Activated CD4-positive, alpha-beta memory T cell treated with anti-CD3 and anti-CD28 coated beads for 36 hours (primary cell): ENCODE measurements at regions not wholly inside any gene's neighbourhood (a gene's known extent, or its start where the extent isn't known, plus 50 kb on each side); places are given as distances from the start of the nearest gene placed in this dataset.

Source experiments
- CTCF ChIA-PET: fragments of 350-600 bp; sonication (Branson Sonifier 250); formaldehyde crosslinking; loops from one replicate; lab custom pipeline; 2021; ENCODE audit warnings: antibody characterized with exemption, inconsistent platforms; lab: Charles Lee
- POLR2A ChIA-PET: fragments of 350-600 bp; sonication (Branson Sonifier 250); formaldehyde crosslinking; loops from one replicate; lab custom pipeline; 2021; ENCODE audit warnings: antibody characterized with exemption; lab: Charles Lee
- DNase-seq: peaks from one replicate; pipeline ENCODE4 v3.0.0-alpha.2; 2020
- H3K27ac Mint-ChIP-seq: one replicate; pipeline ENCODE4 v1.8.0; 2021; ENCODE audit warnings: mixed read lengths
- H3K27me3 Mint-ChIP-seq: one replicate; pipeline ENCODE4 v1.8.0; 2021; ENCODE audit warnings: mixed read lengths
- H3K36me3 Mint-ChIP-seq: one replicate; pipeline ENCODE4 v1.8.0; 2021; ENCODE audit warnings: mixed read lengths
- H3K4me1 Mint-ChIP-seq: one replicate; pipeline ENCODE4 v1.8.0; 2021; ENCODE audit warnings: low read depth, mixed read lengths
- H3K4me3 Mint-ChIP-seq: one replicate; pipeline ENCODE4 v1.8.0; 2021; ENCODE audit warnings: mild to moderate bottlenecking, mixed read lengths
- H3K9me3 Mint-ChIP-seq: one replicate; pipeline ENCODE4 v1.8.0; 2021; ENCODE audit warnings: mixed read lengths
- intact Hi-C: fragments of 100-400 bp; cut with micrococcal nuclease; formaldehyde crosslinking; loops from one replicate; pipeline ENCODE4 v1.15.1; 2023

DNA sequence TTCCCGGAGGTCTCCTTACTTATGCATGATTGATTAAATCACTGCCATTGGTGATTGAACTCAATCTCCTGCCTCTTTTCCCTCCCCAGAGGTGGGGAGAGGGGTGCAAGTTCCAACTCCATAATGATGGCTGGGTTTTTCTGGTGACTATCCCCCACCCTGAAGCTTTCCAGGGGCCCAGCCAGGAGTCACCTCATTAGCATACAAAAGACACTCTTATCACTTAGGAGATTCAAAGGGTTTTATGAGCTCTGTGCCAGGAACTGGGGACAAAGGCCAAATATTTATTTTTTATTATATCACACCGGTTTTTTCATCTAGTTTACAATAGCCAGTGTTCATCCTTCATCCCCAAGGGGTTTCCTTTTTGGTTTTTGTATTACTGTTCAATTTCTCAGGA, 300.7 kb downstream of the ETNK1 start:
- POLR2A ChIA-PET, result no interaction called here
- DNase-seq, result no peak
- Mint-ChIP-seq H3K4me3 (no peak overlapping the region), H3K27ac (no peak overlapping the region), H3K36me3 (no peaks in the 10 kb centered on the region), H3K9me3 (no peaks in the 10 kb centered on the region), H3K4me1 (no peaks in the 10 kb centered on the region), H3K27me3 (no peaks in the 10 kb centered on the region)
- intact Hi-C loops, result no loop called here
- CTCF ChIA-PET, result no interaction called here

DNA sequence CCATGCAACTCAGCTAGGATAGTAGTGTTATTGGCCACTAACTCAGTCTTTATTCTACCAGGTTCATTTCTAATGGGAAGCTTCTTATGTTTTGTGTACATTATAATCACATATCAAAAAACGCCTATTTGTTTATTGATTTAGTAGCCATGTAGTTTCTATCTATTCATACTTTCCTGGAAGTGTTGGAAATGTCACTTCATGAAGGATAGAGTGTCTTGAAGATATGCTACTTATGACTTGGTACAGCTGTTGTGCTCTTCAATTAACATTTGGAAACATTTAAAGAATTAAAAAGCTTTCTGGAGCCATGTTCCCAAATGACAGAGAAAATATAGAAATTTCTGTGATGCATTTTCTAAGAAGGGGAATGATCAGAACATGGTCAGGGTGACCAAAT, 307.5 kb downstream of the ETNK1 start:
- no peak overlapping the region for H3K27ac Mint-ChIP-seq
- no peaks in the 10 kb centered on the region for H3K27me3 Mint-ChIP-seq
- intact Hi-C loops, result no loop called here
- H3K9me3 Mint-ChIP-seq, result no peaks in the 10 kb centered on the region
- no peaks in the 10 kb centered on the region for H3K36me3 Mint-ChIP-seq
- POLR2A ChIA-PET, result no interaction called here
- CTCF ChIA-PET, result no interaction called here
- H3K4me3 Mint-ChIP-seq, result no peak overlapping the region
- DNase-seq, result no peak
- no peaks in the 10 kb centered on the region for H3K4me1 Mint-ChIP-seq

DNA sequence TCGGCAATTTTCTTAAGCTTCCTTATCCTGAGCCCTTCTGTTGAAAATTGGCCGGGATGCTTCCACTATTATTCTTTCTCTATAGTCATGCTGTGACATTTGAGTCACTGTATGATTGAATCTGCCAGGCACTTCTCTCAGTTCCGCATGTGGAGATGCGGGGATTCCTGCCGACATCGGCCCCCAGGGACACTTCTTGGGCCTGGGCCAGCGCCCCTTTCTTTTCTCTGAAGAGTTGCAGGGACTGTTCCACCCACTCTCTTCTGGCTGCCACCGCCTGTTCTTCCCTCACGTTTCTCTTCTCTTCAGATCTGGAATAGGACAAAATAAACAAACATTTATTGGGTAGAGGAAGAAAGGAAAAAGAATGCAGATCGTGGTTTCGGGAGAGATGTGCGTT, 310.1 kb downstream of the ETNK1 start:
- H3K4me3 Mint-ChIP-seq, result no peak overlapping the region
- H3K36me3 Mint-ChIP-seq, result no peaks in the 10 kb centered on the region
- ChIA-PET CTCF (interaction anchor here (0.7 kb wide), 2 partner anchors 17 to 79 kb away, joined by 3 read pairs; no protein-coding TSS in a partner anchor), POLR2A (no interaction called here)
- H3K27ac Mint-ChIP-seq, result no peak overlapping the region
- H3K9me3 Mint-ChIP-seq, result no peaks in the 10 kb centered on the region
- no peaks in the 10 kb centered on the region for H3K27me3 Mint-ChIP-seq
- intact Hi-C loops, result no loop called here
- no peaks in the 10 kb centered on the region for H3K4me1 Mint-ChIP-seq
- DNase-seq, result no peak

DNA sequence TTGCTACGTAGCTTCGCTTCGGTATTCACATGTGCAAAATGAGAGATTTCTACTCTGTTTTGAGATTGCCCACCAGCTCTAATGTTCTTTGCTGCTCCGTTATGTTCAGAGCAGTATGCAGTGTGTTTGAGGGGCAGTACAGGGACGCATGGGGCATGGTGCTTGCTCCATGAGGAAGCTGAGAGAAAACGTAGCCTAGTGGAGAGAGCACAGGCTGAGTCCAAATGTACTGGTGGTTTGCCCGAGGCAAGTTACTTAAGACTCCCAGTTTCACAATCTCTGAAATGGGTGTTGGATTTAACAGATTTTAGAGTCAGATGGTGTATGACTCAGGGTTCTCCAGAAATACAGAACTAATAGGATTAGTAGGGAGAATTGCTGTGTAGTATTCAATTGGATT, 310.5 kb downstream of the ETNK1 start:
- intact Hi-C loops, result no loop called here

DNA sequence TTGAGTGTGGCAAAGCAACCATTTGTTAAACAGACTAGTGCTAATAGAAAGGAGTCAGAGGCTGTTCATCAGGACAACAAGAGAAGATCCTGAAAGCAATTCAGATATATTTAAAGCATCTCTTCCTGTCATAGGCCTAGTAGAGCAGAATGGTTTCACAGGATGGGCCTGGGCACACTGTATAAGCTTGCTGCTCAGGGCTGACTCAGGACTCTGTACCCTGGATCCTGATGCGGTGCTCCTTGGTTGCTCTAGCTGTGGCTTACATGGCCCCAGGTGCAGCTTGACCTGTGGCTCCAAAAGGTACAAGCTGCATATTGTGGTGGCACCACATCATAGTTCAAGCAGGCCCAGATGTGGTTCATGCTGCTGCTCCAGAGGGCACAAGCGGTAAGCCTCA, 313.4 kb downstream of the ETNK1 start:
- no peak for DNase-seq
- no peaks in the 10 kb centered on the region for H3K27me3 Mint-ChIP-seq
- no peaks in the 10 kb centered on the region for H3K36me3 Mint-ChIP-seq
- intact Hi-C loops, result no loop called here
- H3K4me1 Mint-ChIP-seq, result no peaks in the 10 kb centered on the region
- POLR2A ChIA-PET, result no interaction called here
- no peak overlapping the region for H3K4me3 Mint-ChIP-seq
- peaks cover 8% of the 10 kb centered on the region for H3K9me3 Mint-ChIP-seq
- CTCF ChIA-PET, result no interaction called here
- H3K27ac Mint-ChIP-seq, result no peak overlapping the region

More for the DNA sequence above, 310.5 kb downstream of the ETNK1 start:
- Mint-ChIP-seq H3K9me3 (no peaks in the 10 kb centered on the region), H3K4me1 (no peaks in the 10 kb centered on the region), H3K27me3 (no peaks in the 10 kb centered on the region), H3K27ac (no peak overlapping the region), H3K36me3 (no peaks in the 10 kb centered on the region), H3K4me3 (no peak overlapping the region)
- CTCF ChIA-PET, result no interaction called here
- POLR2A ChIA-PET, result no interaction called here
- no peak for DNase-seq

DNA sequence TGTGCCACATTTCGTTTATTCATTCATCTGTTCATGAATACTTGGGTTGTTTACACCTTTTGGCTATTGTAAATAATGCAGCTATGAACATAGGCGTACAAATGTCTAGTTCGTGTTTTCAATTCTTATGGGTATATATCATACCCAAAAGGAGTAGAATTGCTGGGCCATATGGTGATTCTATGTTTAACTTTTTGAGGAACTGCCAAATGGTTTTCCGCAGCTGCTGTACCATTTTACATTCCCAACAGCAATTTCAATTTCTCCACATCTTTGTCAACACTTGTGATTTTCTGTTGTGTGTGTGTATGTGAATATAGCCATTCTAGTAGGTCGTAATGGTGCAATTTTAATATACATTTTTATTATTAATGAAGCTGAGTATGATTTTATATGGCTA, 326.2 kb downstream of the ETNK1 start:
- CTCF ChIA-PET, result no interaction called here
- POLR2A ChIA-PET, result no interaction called here
- Mint-ChIP-seq H3K27me3 (no peaks in the 10 kb centered on the region), H3K36me3 (no peaks in the 10 kb centered on the region), H3K4me3 (no peak overlapping the region), H3K27ac (no peak overlapping the region), H3K9me3 (peaks cover 6% of the 10 kb centered on the region), H3K4me1 (no peaks in the 10 kb centered on the region)
- intact Hi-C loops, result no loop called here
- no peak for DNase-seq

DNA sequence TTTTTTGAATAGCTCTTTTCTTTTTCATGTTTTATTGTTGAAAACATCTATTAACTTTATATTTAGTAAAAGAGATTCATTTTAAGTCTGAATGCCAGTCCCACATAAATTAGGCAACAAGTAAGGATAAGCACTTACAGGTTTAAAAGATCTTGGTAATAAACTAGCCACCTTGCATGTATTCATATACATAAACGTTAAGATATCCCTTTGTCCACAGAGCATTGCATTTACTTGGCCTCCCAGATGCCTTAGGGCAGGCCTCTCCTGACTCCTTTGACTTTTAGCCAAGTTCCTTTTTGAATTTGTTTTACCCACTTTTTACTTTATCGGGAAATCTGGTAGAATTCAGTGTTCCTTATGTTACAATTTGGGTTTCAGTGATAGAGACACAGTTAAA, 331.7 kb downstream of the ETNK1 start:
- H3K9me3 Mint-ChIP-seq, result peaks cover 6% of the 10 kb centered on the region
- no peaks in the 10 kb centered on the region for H3K4me1 Mint-ChIP-seq
- ChIA-PET POLR2A (no interaction called here), CTCF (no interaction called here)
- no peak for DNase-seq
- H3K36me3 Mint-ChIP-seq, result no peaks in the 10 kb centered on the region
- no peak overlapping the region for H3K27ac Mint-ChIP-seq
- no peak overlapping the region for H3K4me3 Mint-ChIP-seq
- no peaks in the 10 kb centered on the region for H3K27me3 Mint-ChIP-seq
- intact Hi-C loops, result no loop called here

DNA sequence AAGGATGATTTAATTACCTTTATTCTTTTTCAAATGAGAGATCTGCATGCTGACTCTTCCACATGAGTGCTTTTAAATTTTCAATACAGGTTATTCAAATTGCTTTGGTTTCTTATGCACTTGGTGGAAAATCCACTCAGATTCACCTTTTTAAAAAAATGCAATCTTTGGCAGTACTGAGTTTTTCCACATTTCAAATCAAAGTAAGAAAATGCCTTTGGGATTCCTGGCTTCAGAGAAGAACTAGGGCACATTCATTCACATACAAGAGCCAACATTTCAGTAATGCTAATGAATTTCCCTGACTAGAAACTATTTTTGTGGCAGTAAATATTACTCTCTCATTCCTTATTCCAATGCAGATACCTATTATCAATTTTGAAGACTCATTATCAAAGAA, 342.2 kb downstream of the ETNK1 start:
- H3K27me3 Mint-ChIP-seq, result peaks cover 2% of the 10 kb centered on the region
- POLR2A ChIA-PET, result no interaction called here
- intact Hi-C loops, result no loop called here
- no peak overlapping the region for H3K27ac Mint-ChIP-seq
- no peaks in the 10 kb centered on the region for H3K36me3 Mint-ChIP-seq
- H3K4me3 Mint-ChIP-seq, result no peak overlapping the region
- no peaks in the 10 kb centered on the region for H3K4me1 Mint-ChIP-seq
- H3K9me3 Mint-ChIP-seq, result no peaks in the 10 kb centered on the region
- DNase-seq, result no peak
- CTCF ChIA-PET, result interaction anchor here (0.5 kb wide), 1 partner anchor 797 kb away, joined by 4 read pairs; no protein-coding TSS in a partner anchor

DNA sequence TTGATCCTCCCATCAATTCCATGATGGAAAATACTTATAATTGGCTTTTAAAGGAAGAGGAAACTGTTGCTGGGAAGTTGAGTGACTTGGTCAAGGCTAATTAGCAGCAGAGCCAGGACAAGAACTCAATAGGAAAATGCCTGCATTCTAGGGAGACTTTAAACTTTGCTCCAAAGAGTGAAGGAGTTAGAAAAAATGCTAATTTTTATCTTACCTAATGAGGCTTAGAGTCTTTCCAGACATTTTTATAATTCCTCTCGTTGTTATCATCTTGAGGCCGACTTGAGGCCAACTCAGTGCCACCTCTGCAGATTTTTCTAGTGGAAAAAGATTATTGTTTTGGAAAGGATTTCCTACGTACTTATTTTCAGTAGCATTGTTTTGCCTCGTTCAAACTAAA, 344.6 kb downstream of the ETNK1 start:
- H3K4me3 Mint-ChIP-seq, result no peak overlapping the region

DNA sequence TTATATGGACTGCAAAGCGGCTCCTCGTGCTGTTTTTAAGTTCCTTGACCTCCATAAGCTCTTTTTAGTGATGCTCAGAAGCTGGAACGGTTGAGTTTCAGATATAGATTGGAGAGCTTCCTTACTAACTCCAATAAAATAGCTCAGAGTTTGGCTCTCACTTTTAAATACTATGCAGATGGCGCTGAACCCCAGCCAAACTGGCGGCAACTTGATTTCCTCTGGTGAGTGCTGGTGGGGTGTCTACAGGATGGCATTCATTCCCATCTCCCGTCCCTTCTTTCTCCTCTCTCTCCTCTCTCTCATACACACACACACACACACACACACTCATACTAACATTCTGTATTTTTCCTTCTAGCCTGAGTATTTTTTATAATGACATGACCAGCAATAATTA, 346.3 kb downstream of the ETNK1 start:
- Mint-ChIP-seq H3K4me1 (no peaks in the 10 kb centered on the region), H3K27me3 (peaks cover 1% of the 10 kb centered on the region), H3K36me3 (no peaks in the 10 kb centered on the region), H3K27ac (no peak overlapping the region), H3K9me3 (no peaks in the 10 kb centered on the region), H3K4me3 (no peak overlapping the region)
- intact Hi-C loops, result no loop called here
- DNase-seq, result no peak
- ChIA-PET CTCF (no interaction called here), POLR2A (no interaction called here)

More for the DNA sequence above, 344.6 kb downstream of the ETNK1 start:
- no peak for DNase-seq
- intact Hi-C loops, result no loop called here
- Mint-ChIP-seq H3K27ac (no peak overlapping the region), H3K4me1 (no peaks in the 10 kb centered on the region), H3K9me3 (no peaks in the 10 kb centered on the region), H3K27me3 (peaks cover 3% of the 10 kb centered on the region), H3K36me3 (no peaks in the 10 kb centered on the region)
- ChIA-PET POLR2A (no interaction called here), CTCF (no interaction called here)

DNA sequence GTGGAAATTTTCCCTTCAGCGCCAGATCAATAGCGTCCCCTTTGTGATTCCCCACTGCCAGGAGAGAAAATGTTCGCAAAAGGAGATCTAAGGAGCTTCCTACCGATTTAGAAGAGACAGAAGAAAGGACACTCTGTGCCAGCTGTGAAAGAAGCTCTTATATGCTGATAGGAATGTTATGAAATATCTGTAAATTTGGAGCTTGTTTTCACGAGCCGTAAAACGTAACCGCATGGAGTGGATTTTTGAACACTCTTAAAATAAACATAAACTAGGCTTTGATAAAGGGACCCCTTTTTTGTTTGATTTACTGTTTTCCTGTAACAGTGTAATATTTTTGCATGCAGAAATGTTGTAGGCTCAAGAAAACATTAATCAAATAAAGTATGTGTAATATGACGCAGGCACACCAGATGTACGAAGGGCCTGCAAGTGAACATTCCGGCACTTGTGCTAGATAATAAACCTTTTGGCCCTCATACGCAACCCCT, 346.8 kb downstream of the ETNK1 start:
- Mint-ChIP-seq H3K27me3 (peaks cover 1% of the 10 kb centered on the region), H3K4me3 (no peak overlapping the region), H3K9me3 (no peaks in the 10 kb centered on the region), H3K27ac (no peak overlapping the region), H3K36me3 (no peaks in the 10 kb centered on the region), H3K4me1 (no peaks in the 10 kb centered on the region)
- no peak for DNase-seq
- ChIA-PET CTCF (no interaction called here), POLR2A (no interaction called here)
- intact Hi-C loops, result no loop called here

DNA sequence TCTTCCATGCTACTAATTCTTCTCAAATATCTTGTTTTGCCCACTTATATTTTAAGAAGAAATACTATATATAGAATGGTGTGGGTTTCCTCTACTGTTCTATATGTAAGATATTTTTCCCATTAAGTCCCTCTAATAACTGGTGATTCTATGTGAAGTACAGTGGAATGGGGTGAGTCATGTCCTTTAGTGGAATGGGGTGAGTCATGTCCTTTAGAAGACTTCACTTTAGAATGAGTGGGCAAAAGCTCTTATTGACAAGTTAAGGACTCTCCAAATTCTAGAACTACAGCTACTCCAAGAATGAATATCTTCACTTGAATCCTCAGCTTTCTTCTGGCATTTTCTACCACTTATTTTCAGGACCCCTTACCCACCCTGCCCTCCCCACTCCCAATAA, 349.9 kb downstream of the ETNK1 start:
- no peak overlapping the region for H3K27ac Mint-ChIP-seq
- intact Hi-C loops, result no loop called here

DNA sequence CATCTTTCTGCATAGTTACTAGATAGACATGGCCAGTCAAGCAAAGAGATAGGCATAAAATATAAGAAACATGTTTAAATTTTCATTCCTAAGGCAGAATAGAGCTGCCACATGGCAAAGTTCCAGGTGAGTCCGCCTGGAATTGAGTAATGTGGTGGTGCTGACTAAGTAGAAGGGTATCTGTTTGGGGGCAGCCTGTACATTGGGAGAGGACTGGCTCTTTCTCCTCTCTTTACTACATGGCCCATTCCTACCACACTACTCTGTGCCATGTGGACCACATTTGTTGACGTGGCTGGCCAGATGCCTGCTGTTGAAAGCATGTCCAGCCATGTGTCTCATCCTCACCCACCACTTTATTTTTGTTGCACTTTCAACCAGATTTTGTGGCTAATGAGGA, 354.0 kb downstream of the ETNK1 start:
- Mint-ChIP-seq H3K27ac (no peak overlapping the region), H3K9me3 (peaks cover 2% of the 10 kb centered on the region), H3K36me3 (no peaks in the 10 kb centered on the region), H3K27me3 (peaks cover 2% of the 10 kb centered on the region), H3K4me1 (no peaks in the 10 kb centered on the region), H3K4me3 (no peak overlapping the region)
- ChIA-PET POLR2A (no interaction called here), CTCF (no interaction called here)
- intact Hi-C loops, result no loop called here
- no peak for DNase-seq

More for the DNA sequence above, 349.9 kb downstream of the ETNK1 start:
- ChIA-PET POLR2A (no interaction called here), CTCF (interaction anchor here (0.8 kb wide), 1 partner anchor 118 kb away, joined by 3 read pairs; no protein-coding TSS in a partner anchor)
- Mint-ChIP-seq H3K9me3 (peaks cover 2% of the 10 kb centered on the region), H3K4me3 (no peak overlapping the region), H3K27me3 (peaks cover 4% of the 10 kb centered on the region), H3K4me1 (no peaks in the 10 kb centered on the region), H3K36me3 (no peaks in the 10 kb centered on the region)
- DNase-seq, result no peak
